MM.1S (cell line): ENCODE measurements at regions not wholly inside any gene's neighbourhood (a gene's known extent, or its start where the extent isn't known, plus 50 kb on each side); places are given as distances from the start of the nearest gene placed in this dataset.
"Not testable (repeated sequence)": the region's sequence is repeated elsewhere in the genome, so short reads cannot be mapped to it uniquely, and the experiment has no call there.

Source experiments
- DNase-seq: peaks from one replicate; pipeline ENCODE4 v3.0.0-alpha.2; 2015
- H2AFZ ChIP-seq: fragments of 300-600 bp; sonication (generic); 2 replicates; pipeline ENCODE4 v1.6.0; 2016; ENCODE audit warnings: antibody characterized with exemption, low read length
- H3F3A ChIP-seq: fragments of 300-600 bp; sonication (generic); 2 replicates; pipeline ENCODE4 v1.6.1; 2016; ENCODE audit warnings: mild to moderate bottlenecking, antibody characterized with exemption, low read length, moderate library complexity, mixed read lengths; ENCODE audit not compliant: insufficient read depth
- H3K27ac ChIP-seq: fragments of 300-600 bp; sonication (generic); 2 replicates; pipeline ENCODE4 v1.5.1; 2016; ENCODE audit warnings: mild to moderate bottlenecking, low read length
- H3K27me3 ChIP-seq: fragments of 300-600 bp; sonication (generic); replicated peaks from 2 replicates; pipeline ENCODE4 v1.6.0; 2016; ENCODE audit warnings: low read length; ENCODE audit not compliant: insufficient read depth
- H3K36me3 ChIP-seq: fragments of 300-600 bp; sonication (generic); replicated peaks from 2 replicates; pipeline ENCODE4 v1.6.1; 2016; ENCODE audit warnings: mild to moderate bottlenecking, low read length, mixed read lengths; ENCODE audit not compliant: insufficient read depth
- H3K4me1 ChIP-seq: fragments of 300-600 bp; sonication (generic); 2 replicates; pipeline ENCODE4 v1.6.1; 2016; ENCODE audit warnings: low read length, mixed read lengths
- H3K4me2 ChIP-seq: fragments of 300-600 bp; sonication (generic); 2 replicates; pipeline ENCODE4 v1.6.0; 2016; ENCODE audit warnings: low read depth, low read length
- H3K4me3 ChIP-seq: fragments of 300-600 bp; sonication (generic); 2 replicates; pipeline ENCODE4 v1.5.1; 2016; ENCODE audit warnings: low read length, mixed read lengths
- H3K79me2 ChIP-seq: fragments of 300-600 bp; sonication (generic); 2 replicates; pipeline ENCODE4 v1.6.1; 2016; ENCODE audit warnings: mixed run types, low read length, mixed read lengths
- H3K9ac ChIP-seq: fragments of 300-600 bp; sonication (generic); 2 replicates; pipeline ENCODE4 v1.6.1; 2016; ENCODE audit warnings: low read length, mixed read lengths
- H3K9me2 ChIP-seq: fragments of 300-600 bp; sonication (generic); replicated peaks from 2 replicates; pipeline ENCODE4 v1.6.1; 2016; ENCODE audit warnings: mild to moderate bottlenecking, low read length, mixed read lengths; ENCODE audit not compliant: insufficient read depth
- H3K9me3 ChIP-seq: fragments of 300-600 bp; sonication (generic); replicated peaks from 2 replicates; pipeline ENCODE4 v1.6.1; 2016; ENCODE audit warnings: mild to moderate bottlenecking, low read length, mixed read lengths; ENCODE audit not compliant: insufficient read depth
- H4K20me1 ChIP-seq: fragments of 300-600 bp; sonication (generic); 2 replicates; pipeline ENCODE4 v1.6.1; 2016; ENCODE audit warnings: mild to moderate bottlenecking, low read length, moderate library complexity, mixed read lengths; ENCODE audit not compliant: insufficient read depth
- CTCF ChIP-seq: fragments of 300-600 bp; sonication (generic); IDR thresholded peaks from 2 replicates; pipeline ENCODE4 v1.5.1; 2016; ENCODE audit warnings: antibody characterized with exemption, low read length, mixed read lengths
- EZH2 ChIP-seq: fragments of 300-600 bp; sonication (generic); optimal IDR thresholded peaks from 2 replicates; pipeline ENCODE3; 2017; ENCODE audit warnings: low read depth, mild to moderate bottlenecking, antibody characterized with exemption, low read length, mixed read lengths
- EZH2phosphoT487 ChIP-seq: fragments of 300-600 bp; sonication (generic); IDR thresholded peaks from 2 replicates; pipeline ENCODE4 v1.6.1; 2018; ENCODE audit warnings: antibody characterized with exemption, low read length

- no peaks in the 10 kb centered on the region for H4K20me1 ChIP-seq
- no peaks in the 10 kb centered on the region for H3K79me2 ChIP-seq
- H3K27me3 ChIP-seq = no peaks in the 10 kb centered on the region
- no peaks in the 10 kb centered on the region for H3F3A ChIP-seq
- H3K4me3 ChIP-seq = no peak overlapping the region
- no peaks in the 10 kb centered on the region for H3K9me3 ChIP-seq
- H3K9ac ChIP-seq = no peak overlapping the region
- no peaks in the 10 kb centered on the region for H3K4me1 ChIP-seq
- DNase-seq = no peak
- TF ChIP-seq EZH2 (no peak), CTCF (no peak), EZH2phosphoT487 (no peak)
- H3K27ac ChIP-seq = no peak overlapping the region
- no peak overlapping the region for H2AFZ ChIP-seq
- H3K4me2 ChIP-seq = no peak overlapping the region
- H3K9me2 ChIP-seq = no peaks in the 10 kb centered on the region
- no peaks in the 10 kb centered on the region for H3K36me3 ChIP-seq
These were observed 491.5 kb upstream of the TNP1 start for GRCh38 chr2:217351378-217351777.

- no peak overlapping the region for H3K4me2 ChIP-seq
These were observed 489.4 kb upstream of the TNP1 start for GRCh38 chr2:217349251-217349650.

GRCh38 chr2:217347630-217348029, 487.8 kb upstream of the TNP1 start:
- H3K4me2 ChIP-seq, H3K27ac ChIP-seq, H3K4me3 ChIP-seq, H3K9ac ChIP-seq, H3K9me2 ChIP-seq, H4K20me1 ChIP-seq, H3K4me1 ChIP-seq, H3K9me3 ChIP-seq, H3K36me3 ChIP-seq, H2AFZ ChIP-seq, H3K79me2 ChIP-seq, H3K27me3 ChIP-seq, DNase-seq, H3F3A ChIP-seq: not testable (repeated sequence)

More at GRCh38 chr2:217349251-217349650, 489.4 kb upstream of the TNP1 start:
- Histone ChIP-seq H3K36me3 (no peaks in the 10 kb centered on the region), H3K9me2 (no peaks in the 10 kb centered on the region), H4K20me1 (no peaks in the 10 kb centered on the region), H3K4me3 (no peak overlapping the region), H2AFZ (no peak overlapping the region), H3K27ac (no peak overlapping the region), H3F3A (no peaks in the 10 kb centered on the region), H3K4me1 (no peaks in the 10 kb centered on the region), H3K9me3 (no peaks in the 10 kb centered on the region), H3K79me2 (no peaks in the 10 kb centered on the region), H3K9ac (no peak overlapping the region), H3K27me3 (no peaks in the 10 kb centered on the region)
- DNase-seq = no peak
- TF ChIP-seq CTCF (no peak), EZH2 (no peak), EZH2phosphoT487 (no peak)

GRCh38 chr2:217346043-217346442, 486.2 kb upstream of the TNP1 start:
- H3K9me2 ChIP-seq, H3F3A ChIP-seq, H4K20me1 ChIP-seq, H3K4me2 ChIP-seq, H3K36me3 ChIP-seq, H3K4me3 ChIP-seq, H3K79me2 ChIP-seq, DNase-seq, H2AFZ ChIP-seq, H3K9ac ChIP-seq, H3K4me1 ChIP-seq, H3K27ac ChIP-seq, H3K9me3 ChIP-seq, H3K27me3 ChIP-seq: not testable (repeated sequence)
